ENCODE measurements at regions not wholly inside any gene's neighbourhood (a gene's known extent, or its start where the extent isn't known, plus 50 kb on each side); places are given as distances from the start of the nearest gene placed in this dataset.

GRCh38 chr10:94102436-94102835 lies 108.7 kb downstream of the PLCE1 start:
- no peak for DNase-seq (ENCODE audit: low spot score)
- in situ Hi-C loops (cut with MboI; ENCODE audit: low sequenced_read_pairs, unreplicated experiment): no loop called here
- no peak for TF ChIP-seq CTCF (IDR thresholded peaks at IDR 0.05; ENCODE audit: borderline replicate concordance, control extremely low read depth, extremely low read depth, insufficient read depth, missing control alignments)

GRCh38 chr10:94103192-94103591 lies 109.5 kb downstream of the PLCE1 start:
- TF ChIP-seq CTCF (IDR thresholded peaks at IDR 0.05; ENCODE audit: borderline replicate concordance, control extremely low read depth, extremely low read depth, insufficient read depth, missing control alignments): no peak
- in situ Hi-C loops (cut with MboI; ENCODE audit: low sequenced_read_pairs, unreplicated experiment): no loop called here
- DNase-seq (ENCODE audit: low spot score): no peak

- in situ Hi-C loops (cut with MboI; ENCODE audit: low sequenced_read_pairs, unreplicated experiment): no loop called here
- TF ChIP-seq CTCF (IDR thresholded peaks at IDR 0.05; ENCODE audit: borderline replicate concordance, control extremely low read depth, extremely low read depth, insufficient read depth, missing control alignments): no peak
- no peak for DNase-seq (ENCODE audit: low spot score)
Observed at GRCh38 chr10:94103801-94104221, 110.1 kb downstream of the PLCE1 start.

GRCh38 chr10:94104316-94105000 lies 110.7 kb downstream of the PLCE1 start:
- no peak for DNase-seq (ENCODE audit: low spot score)
- TF ChIP-seq CTCF (IDR thresholded peaks at IDR 0.05; ENCODE audit: borderline replicate concordance, control extremely low read depth, extremely low read depth, insufficient read depth, missing control alignments): no peak
- in situ Hi-C loops (cut with MboI; ENCODE audit: low sequenced_read_pairs, unreplicated experiment): no loop called here

GRCh38 chr10:94105226-94105625 lies 111.5 kb downstream of the PLCE1 start:
- no peak for DNase-seq (ENCODE audit: low spot score)
- in situ Hi-C loops (cut with MboI; ENCODE audit: low sequenced_read_pairs, unreplicated experiment): no loop called here
- no peak for TF ChIP-seq CTCF (IDR thresholded peaks at IDR 0.05; ENCODE audit: borderline replicate concordance, control extremely low read depth, extremely low read depth, insufficient read depth, missing control alignments)

- DNase-seq (ENCODE audit: low spot score): no peak
- in situ Hi-C loops (cut with MboI; ENCODE audit: low sequenced_read_pairs, unreplicated experiment): no loop called here
- no peak for TF ChIP-seq CTCF (IDR thresholded peaks at IDR 0.05; ENCODE audit: borderline replicate concordance, control extremely low read depth, extremely low read depth, insufficient read depth, missing control alignments)
Observed at GRCh38 chr10:94107191-94107590, 113.5 kb downstream of the PLCE1 start.

Data from GM13976 (cell line).